GM13977 (cell line): ENCODE measurements at regions not wholly inside any gene's neighbourhood (a gene's known extent, or its start where the extent isn't known, plus 50 kb on each side); places are given as distances from the start of the nearest gene placed in this dataset.

ENCODE experiments used
- DNase-seq: peaks from one replicate; pipeline ENCODE4 v3.0.0; 2012; ENCODE audit warnings: low spot score
- CTCF ChIP-seq: IDR thresholded peaks from 2 replicates; pipeline ENCODE4 v1.5.1; 2012; ENCODE audit warnings: mild to moderate bottlenecking, control low read depth; ENCODE audit not compliant: insufficient read depth; ENCODE audit errors: extremely low read depth, missing control alignments
- in situ Hi-C: fragments of 300-500 bp; cut with MboI; formaldehyde crosslinking; loops from one replicate; pipeline ENCODE4 v1.12.0; 2022; ENCODE audit warnings: low sequenced_read_pairs, low pct_unique_long_range_greater_than_20kb, mixed read lengths, inconsistent platforms; ENCODE audit not compliant: unreplicated experiment

GRCh38 chr3:166060789-166061479 is 223.7 kb upstream of the BCHE start:
- no peak for DNase-seq
- in situ Hi-C loops, result no loop called here
- no peak for TF ChIP-seq CTCF

DNA sequence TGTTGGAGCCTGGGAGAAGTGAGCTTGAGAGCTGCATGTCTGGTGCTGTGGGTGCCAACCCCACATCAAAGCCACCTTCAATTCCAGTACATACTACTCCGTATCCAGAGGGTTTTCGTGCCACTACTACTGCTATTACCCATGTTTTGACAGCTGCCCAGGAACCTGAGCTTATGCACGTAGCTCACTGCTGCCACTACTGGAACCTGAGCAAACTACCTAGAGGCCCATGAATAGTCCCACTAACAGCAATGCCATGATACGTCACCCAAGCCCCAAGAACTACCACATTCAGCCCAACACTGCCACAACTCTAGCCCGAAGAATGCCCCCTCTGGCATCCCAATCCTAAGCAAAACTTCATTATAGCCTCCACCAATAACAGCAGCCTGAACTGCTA is 215.2 kb upstream of the BCHE start:
- TF ChIP-seq CTCF, result no peak
- no peak for DNase-seq
- in situ Hi-C loops, result no loop called here

DNA sequence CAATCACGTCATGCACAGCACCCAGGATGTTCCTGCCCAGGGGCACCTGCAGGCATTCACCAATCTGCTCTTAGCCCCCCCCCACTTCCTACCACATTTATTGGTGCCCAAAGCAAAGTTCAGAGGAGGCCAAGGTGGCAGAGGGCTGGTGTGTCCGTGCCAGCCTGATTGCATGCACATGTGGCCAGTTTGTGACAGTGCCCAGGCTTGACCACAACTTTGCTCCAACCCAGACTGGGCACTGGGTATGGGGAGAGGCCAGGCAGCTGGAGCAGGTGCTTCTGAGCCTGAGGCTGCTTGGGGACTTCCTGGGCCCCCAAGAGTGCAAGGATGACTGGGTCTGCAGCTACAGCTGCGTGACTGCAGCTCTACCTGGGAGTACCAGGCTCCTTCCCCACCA is 192.3 kb upstream of the BCHE start:
- TF ChIP-seq CTCF, result no peak
- no peak for DNase-seq
- in situ Hi-C loops, result no loop called here

DNA sequence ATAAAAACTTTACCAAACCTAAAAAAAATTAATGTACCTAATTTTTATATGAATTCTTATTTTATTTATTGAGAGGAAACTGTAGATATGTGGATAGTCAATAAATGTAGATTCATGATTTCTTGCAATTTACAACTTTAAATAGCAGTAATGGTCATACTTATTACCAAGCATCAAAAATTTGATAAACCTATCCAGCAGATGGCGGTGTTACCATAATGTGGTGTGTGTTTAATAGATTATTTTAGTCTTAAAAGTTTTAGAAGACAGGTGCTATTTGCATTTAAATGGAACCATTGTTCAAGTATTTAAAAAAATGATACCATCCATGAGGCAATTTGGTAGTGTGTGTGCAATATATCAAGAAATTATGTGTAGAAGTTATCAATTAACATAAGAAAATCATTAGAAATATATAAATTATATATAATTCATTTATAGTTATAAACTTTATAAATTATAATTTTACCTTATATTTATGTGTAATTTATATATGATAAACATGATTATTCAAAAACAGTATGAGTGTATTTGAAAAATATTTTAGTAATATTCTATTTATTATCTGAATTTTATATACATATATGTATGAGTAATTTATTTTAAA is 176.0 kb upstream of the BCHE start:
- in situ Hi-C loops, result no loop called here
- TF ChIP-seq CTCF, result peak; percentile 49
- DNase-seq, result peak; percentile 5

- no peak for DNase-seq
- no peak for TF ChIP-seq CTCF
- in situ Hi-C loops, result no loop called here
Measured at GRCh38 chr3:166011771-166012170, 174.5 kb upstream of the BCHE start.

DNA sequence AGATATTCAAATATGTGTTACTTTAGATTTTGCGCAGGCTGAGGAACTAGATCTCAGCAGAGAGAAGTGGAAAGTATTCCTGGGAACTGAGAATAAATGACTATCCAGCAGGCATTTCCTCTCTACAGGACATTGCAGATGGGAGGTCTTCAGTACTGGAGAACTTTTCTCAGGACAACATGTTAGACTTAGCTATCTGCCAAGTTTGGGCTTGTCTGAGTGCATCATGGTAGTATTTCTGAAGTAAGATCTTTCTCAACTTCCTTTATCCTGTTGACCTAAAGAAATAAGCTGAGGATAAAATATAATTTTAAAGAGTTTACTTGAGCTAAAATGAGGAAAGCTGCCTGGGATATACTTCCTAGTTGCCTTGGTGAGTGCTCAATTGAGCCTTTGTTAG is 167.9 kb upstream of the BCHE start:
- no peak for TF ChIP-seq CTCF
- DNase-seq, result no peak
- in situ Hi-C loops, result no loop called here
